Loucy (cell line): ENCODE measurements at regions not wholly inside any gene's neighbourhood (a gene's known extent, or its start where the extent isn't known, plus 50 kb on each side); places are given as distances from the start of the nearest gene placed in this dataset.

Experiments
- H2AFZ ChIP-seq: fragments of 200-600 bp; sonication (generic); 2 replicates; pipeline ENCODE4 v1.6.0; 2016; ENCODE audit warnings: antibody characterized with exemption, mild to moderate bottlenecking, low read length, moderate library complexity
- H3F3A ChIP-seq: fragments of 200-600 bp; 2 replicates; pipeline ENCODE4 v1.6.0; 2016; ENCODE audit warnings: antibody characterized with exemption, low read depth, mild to moderate bottlenecking
- H3K27me3 ChIP-seq: fragments of 200-600 bp; sonication (generic); 2 replicates; pipeline ENCODE4 v1.6.1; 2014; ENCODE audit warnings: low read length, mild to moderate bottlenecking; ENCODE audit not compliant: insufficient read depth, poor library complexity, severe bottlenecking
- H3K36me3 ChIP-seq: fragments of 200-600 bp; sonication (generic); 2 replicates; pipeline ENCODE4 v1.6.1; 2016; ENCODE audit warnings: low read length; ENCODE audit not compliant: insufficient read depth
- H3K4me1 ChIP-seq: fragments of 200-600 bp; sonication (generic); 2 replicates; pipeline ENCODE4 v1.5.1; 2014; ENCODE audit warnings: low read length, mild to moderate bottlenecking; ENCODE audit not compliant: insufficient read depth, poor library complexity, severe bottlenecking
- H3K4me2 ChIP-seq: fragments of 200-600 bp; sonication (generic); 2 replicates; pipeline ENCODE4 v1.6.0; 2014; ENCODE audit warnings: antibody characterized with exemption, low read length, low read depth, mild to moderate bottlenecking; ENCODE audit not compliant: poor library complexity, severe bottlenecking
- H3K4me3 ChIP-seq: fragments of 200-600 bp; sonication (generic); 2 replicates; pipeline ENCODE4 v1.5.1; 2014; ENCODE audit warnings: low read length, mild to moderate bottlenecking, mixed read lengths; ENCODE audit not compliant: poor library complexity, severe bottlenecking
- H3K79me2 ChIP-seq: fragments of 200-600 bp; sonication (generic); 2 replicates; pipeline ENCODE4 v1.6.1; 2014; ENCODE audit warnings: low read length; ENCODE audit not compliant: insufficient read depth
- H3K9ac ChIP-seq: fragments of 200-600 bp; sonication (generic); 2 replicates; pipeline ENCODE4 v1.6.0; 2014; ENCODE audit warnings: mild to moderate bottlenecking, low read depth, low read length, moderate library complexity; ENCODE audit not compliant: poor library complexity, severe bottlenecking
- H3K9me2 ChIP-seq: fragments of 200-600 bp; sonication (generic); replicated peaks from 2 replicates; pipeline ENCODE4 v1.6.1; 2016; ENCODE audit warnings: low read depth, low read length, mixed read lengths
- H3K9me3 ChIP-seq: fragments of 200-600 bp; sonication (generic); 2 replicates; pipeline ENCODE4 v1.6.1; 2014; ENCODE audit warnings: mild to moderate bottlenecking, antibody characterized with exemption, low read length, low read depth; ENCODE audit not compliant: insufficient read depth
- H4K20me1 ChIP-seq: fragments of 200-600 bp; sonication (generic); 2 replicates; pipeline ENCODE4 v1.6.0; 2014; ENCODE audit warnings: antibody characterized with exemption, low read length, mild to moderate bottlenecking; ENCODE audit not compliant: insufficient read depth, poor library complexity, severe bottlenecking
- EZH2phosphoT487 ChIP-seq: fragments of 200-600 bp; IDR thresholded peaks from 2 replicates; pipeline ENCODE4 v1.6.1; 2018; ENCODE audit warnings: antibody characterized with exemption, mild to moderate bottlenecking, moderate library complexity, borderline replicate concordance
- TF ChIP-seq, protein P1 (sequence below): fragments of 200-600 bp; sonication (generic); conservative IDR thresholded peaks from 2 replicates; pipeline ENCODE4 v1.5.1; 2014; ENCODE audit warnings: mild to moderate bottlenecking, antibody characterized with exemption, low read length

DNA sequence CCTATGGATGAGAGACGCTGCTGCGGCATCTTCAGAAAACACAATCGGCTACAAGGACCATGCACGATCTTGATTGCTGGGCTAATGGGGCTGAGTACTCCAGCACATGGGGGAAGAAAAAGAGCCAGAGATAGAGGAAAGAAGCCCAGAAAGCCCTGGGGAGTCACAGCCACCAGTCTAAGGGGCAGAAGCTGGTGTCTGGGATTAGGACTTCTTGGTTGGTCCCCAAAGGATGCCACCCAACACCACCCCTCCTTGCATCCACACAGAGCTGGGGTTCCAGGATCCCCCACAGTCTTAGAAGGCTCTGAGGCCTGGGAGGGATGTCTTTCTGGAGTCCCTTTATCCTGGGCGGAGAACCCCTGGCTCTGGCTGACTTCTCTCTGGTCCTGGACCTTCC, 98.4 kb upstream of the TARDBP start:
- Histone ChIP-seq H3K9ac (peak overlapping the region; percentile 62), H4K20me1 (no peaks in the 10 kb centered on the region), H2AFZ (no peak overlapping the region), H3K9me2 (no peaks in the 10 kb centered on the region), H3K27me3 (no peaks in the 10 kb centered on the region), H3K79me2 (peaks cover 35% of the 10 kb centered on the region), H3F3A (peaks cover 10% of the 10 kb centered on the region), H3K36me3 (no peaks in the 10 kb centered on the region), H3K4me3 (peak overlapping the region; percentile 32), H3K4me2 (peak overlapping the region; percentile 42), H3K9me3 (no peaks in the 10 kb centered on the region), H3K4me1 (peaks cover 64% of the 10 kb centered on the region)
- TF ChIP-seq, protein P1, sequence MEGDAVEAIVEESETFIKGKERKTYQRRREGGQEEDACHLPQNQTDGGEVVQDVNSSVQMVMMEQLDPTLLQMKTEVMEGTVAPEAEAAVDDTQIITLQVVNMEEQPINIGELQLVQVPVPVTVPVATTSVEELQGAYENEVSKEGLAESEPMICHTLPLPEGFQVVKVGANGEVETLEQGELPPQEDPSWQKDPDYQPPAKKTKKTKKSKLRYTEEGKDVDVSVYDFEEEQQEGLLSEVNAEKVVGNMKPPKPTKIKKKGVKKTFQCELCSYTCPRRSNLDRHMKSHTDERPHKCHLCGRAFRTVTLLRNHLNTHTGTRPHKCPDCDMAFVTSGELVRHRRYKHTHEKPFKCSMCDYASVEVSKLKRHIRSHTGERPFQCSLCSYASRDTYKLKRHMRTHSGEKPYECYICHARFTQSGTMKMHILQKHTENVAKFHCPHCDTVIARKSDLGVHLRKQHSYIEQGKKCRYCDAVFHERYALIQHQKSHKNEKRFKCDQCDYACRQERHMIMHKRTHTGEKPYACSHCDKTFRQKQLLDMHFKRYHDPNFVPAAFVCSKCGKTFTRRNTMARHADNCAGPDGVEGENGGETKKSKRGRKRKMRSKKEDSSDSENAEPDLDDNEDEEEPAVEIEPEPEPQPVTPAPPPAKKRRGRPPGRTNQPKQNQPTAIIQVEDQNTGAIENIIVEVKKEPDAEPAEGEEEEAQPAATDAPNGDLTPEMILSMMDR: no peak
- no peak for TF ChIP-seq EZH2phosphoT487

DNA sequence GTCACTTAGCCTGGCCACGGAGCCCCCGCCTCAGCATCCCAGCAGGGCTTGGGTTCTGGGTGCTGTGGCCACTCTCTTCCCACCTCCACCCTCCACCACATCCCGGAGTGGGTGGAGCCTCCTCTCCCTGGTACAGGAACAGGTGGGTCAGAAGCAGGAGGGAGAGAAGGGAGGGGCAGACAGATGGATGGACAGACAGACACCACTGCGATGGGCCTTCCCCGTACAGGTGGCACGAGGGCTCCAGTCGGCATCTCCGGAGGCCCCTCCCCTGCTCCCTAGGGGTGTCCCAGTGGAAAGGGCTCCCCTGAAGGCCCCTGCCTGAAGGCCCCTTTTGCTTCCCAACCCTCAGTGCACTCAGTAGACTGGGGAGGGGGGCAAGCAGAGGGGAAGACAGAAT, 96.9 kb upstream of the TARDBP start:
- Histone ChIP-seq H3K36me3 (no peaks in the 10 kb centered on the region), H3K27me3 (no peaks in the 10 kb centered on the region), H3K9ac (peak overlapping the region; percentile 89), H3K4me2 (peak overlapping the region; percentile 76), H3K4me1 (peaks cover 52% of the 10 kb centered on the region), H3F3A (peaks cover 10% of the 10 kb centered on the region), H3K4me3 (peak overlapping the region; percentile 72), H3K9me3 (no peaks in the 10 kb centered on the region), H3K9me2 (no peaks in the 10 kb centered on the region), H3K79me2 (peaks cover 35% of the 10 kb centered on the region), H4K20me1 (no peaks in the 10 kb centered on the region), H2AFZ (no peak overlapping the region)
- TF ChIP-seq, protein P1: no peak
- TF ChIP-seq EZH2phosphoT487: no peak

DNA sequence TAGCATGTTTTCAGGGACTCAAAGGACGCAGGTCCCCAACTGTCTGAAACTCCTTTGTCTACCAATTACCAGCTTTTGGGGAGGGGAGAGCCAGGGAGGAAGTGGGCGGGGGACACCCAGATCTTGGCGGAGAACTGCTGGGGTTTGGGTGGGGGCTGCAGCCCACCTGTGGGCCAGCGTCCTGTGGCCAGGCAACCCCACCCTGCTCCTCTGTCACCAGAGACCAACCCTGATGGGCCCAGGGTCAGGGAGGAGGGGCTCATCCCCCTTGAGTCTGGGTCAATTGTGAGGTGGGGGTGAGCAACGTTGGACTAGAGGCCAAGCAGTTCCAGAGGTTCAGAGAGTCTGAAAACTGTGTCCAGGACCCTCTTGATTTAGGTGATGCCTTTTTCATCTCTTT, 96.1 kb upstream of the TARDBP start:
- Histone ChIP-seq H3K4me1 (peaks cover 49% of the 10 kb centered on the region), H3K4me2 (peak overlapping the region; percentile 76), H3K9me2 (no peaks in the 10 kb centered on the region), H4K20me1 (no peaks in the 10 kb centered on the region), H3K36me3 (no peaks in the 10 kb centered on the region), H3K9ac (peak overlapping the region; percentile 89), H3K4me3 (peak overlapping the region; percentile 72), H3K27me3 (no peaks in the 10 kb centered on the region), H3K79me2 (peaks cover 35% of the 10 kb centered on the region), H2AFZ (no peak overlapping the region), H3K9me3 (no peaks in the 10 kb centered on the region), H3F3A (peaks cover 10% of the 10 kb centered on the region)
- TF ChIP-seq, protein P1: no peak
- TF ChIP-seq EZH2phosphoT487: no peak
